HCT116 (cell line): ENCODE measurements at regions not wholly inside any gene's neighbourhood (a gene's known extent, or its start where the extent isn't known, plus 50 kb on each side); places are given as distances from the start of the nearest gene placed in this dataset.

Source experiments
- CBX3 ChIP-seq: IDR thresholded peaks from 2 replicates; pipeline ENCODE4 v1.6.1; 2012; ENCODE audit warnings: low read depth
- CEBPB ChIP-seq: IDR thresholded peaks from 2 replicates; pipeline ENCODE4 v1.6.1; 2012; ENCODE audit warnings: low read depth
- ELF1 ChIP-seq: IDR thresholded peaks from 2 replicates; pipeline ENCODE4 v1.6.1; 2012; ENCODE audit warnings: low read depth, borderline replicate concordance
- EZH2 ChIP-seq: fragments of 200-600 bp; sonication (generic); IDR thresholded peaks from 2 replicates; pipeline ENCODE4 v1.6.1; 2017; ENCODE audit warnings: antibody characterized with exemption, mixed run types
- EZH2phosphoT487 ChIP-seq: fragments of 200-600 bp; IDR thresholded peaks from 2 replicates; pipeline ENCODE4 v1.6.1; 2018; ENCODE audit warnings: antibody characterized with exemption, borderline replicate concordance
- POLR2AphosphoS5 ChIP-seq: IDR thresholded peaks from 2 replicates; pipeline ENCODE4 v1.6.1; 2011; ENCODE audit warnings: mild to moderate bottlenecking, low read depth, low read length, moderate library complexity
- SIN3A ChIP-seq: IDR thresholded peaks from 2 replicates; pipeline ENCODE4 v1.6.1; 2012; ENCODE audit warnings: low read depth
- SP1 ChIP-seq: IDR thresholded peaks from 2 replicates; pipeline ENCODE4 v1.6.1; 2012; ENCODE audit warnings: low read depth
- ZNF274 ChIP-seq: fragments of 200-500 bp; sonication (Bioruptor generic); IDR thresholded peaks from 2 replicates; pipeline ENCODE4 v1.6.1; 2014; ENCODE audit warnings: mild to moderate bottlenecking, low read depth, low read length, inconsistent platforms
- TF ChIP-seq, protein P1 (sequence below), 3 experiments: fragments of 200-600 bp in 1 of 3; sonication (generic) in 1 of 3; IDR thresholded peaks in 2 of 3; conservative IDR thresholded peaks in 1 of 3; 2 replicates each; pipeline ENCODE4 v1.5.1; 2012 to 2017; ENCODE audit warnings: low read depth in 2 of 3, low read length in 2 of 3, antibody characterized with exemption in 1 of 3, borderline replicate concordance in 1 of 3, control low read depth in 1 of 3, mild to moderate bottlenecking in 1 of 3, mixed read lengths in 1 of 3, mixed run types in 1 of 3, moderate library complexity in 1 of 3; ENCODE audit not compliant: insufficient read depth in 1 of 3
- TF ChIP-seq, protein P2 (sequence below): IDR thresholded peaks from 2 replicates; pipeline ENCODE4 v1.6.1; 2012

DNA sequence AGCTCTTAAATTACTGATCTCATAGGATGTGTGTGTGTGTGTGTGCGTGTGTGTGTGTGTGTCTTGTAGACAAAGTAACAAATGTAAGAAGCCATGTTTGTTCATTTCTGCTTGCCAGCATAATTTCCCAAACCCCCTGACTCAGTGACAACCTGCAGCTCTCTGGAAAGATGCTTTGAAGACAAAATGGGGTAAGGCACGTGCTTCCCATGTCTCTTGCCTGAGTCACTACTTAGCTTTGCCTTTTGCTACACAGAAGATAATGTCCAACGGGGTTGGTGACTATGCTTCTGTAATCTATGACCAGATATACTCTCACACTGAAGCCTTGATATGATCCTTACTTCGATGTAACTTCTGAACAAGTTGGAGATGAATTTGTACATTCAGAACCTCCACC lies 332.0 kb downstream of the SLC4A3 start:
- TF ChIP-seq SP1 = no peak
- TF ChIP-seq, protein P1, sequence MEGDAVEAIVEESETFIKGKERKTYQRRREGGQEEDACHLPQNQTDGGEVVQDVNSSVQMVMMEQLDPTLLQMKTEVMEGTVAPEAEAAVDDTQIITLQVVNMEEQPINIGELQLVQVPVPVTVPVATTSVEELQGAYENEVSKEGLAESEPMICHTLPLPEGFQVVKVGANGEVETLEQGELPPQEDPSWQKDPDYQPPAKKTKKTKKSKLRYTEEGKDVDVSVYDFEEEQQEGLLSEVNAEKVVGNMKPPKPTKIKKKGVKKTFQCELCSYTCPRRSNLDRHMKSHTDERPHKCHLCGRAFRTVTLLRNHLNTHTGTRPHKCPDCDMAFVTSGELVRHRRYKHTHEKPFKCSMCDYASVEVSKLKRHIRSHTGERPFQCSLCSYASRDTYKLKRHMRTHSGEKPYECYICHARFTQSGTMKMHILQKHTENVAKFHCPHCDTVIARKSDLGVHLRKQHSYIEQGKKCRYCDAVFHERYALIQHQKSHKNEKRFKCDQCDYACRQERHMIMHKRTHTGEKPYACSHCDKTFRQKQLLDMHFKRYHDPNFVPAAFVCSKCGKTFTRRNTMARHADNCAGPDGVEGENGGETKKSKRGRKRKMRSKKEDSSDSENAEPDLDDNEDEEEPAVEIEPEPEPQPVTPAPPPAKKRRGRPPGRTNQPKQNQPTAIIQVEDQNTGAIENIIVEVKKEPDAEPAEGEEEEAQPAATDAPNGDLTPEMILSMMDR (IDR thresholded peaks at IDR 0.05 in 2 of 3, conservative IDR thresholded peaks at IDR 0.05 in 1 of 3; ENCODE audit: borderline replicate concordance in 1 of 3, insufficient read depth in 1 of 3, low read depth in 2 of 3, low read length in 2 of 3) = no peak
- no peak for TF ChIP-seq ELF1
- no peak for TF ChIP-seq POLR2AphosphoS5
- no peak for TF ChIP-seq CBX3
- no peak for TF ChIP-seq ZNF274
- TF ChIP-seq SIN3A = no peak
- no peak for TF ChIP-seq EZH2phosphoT487
- no peak for TF ChIP-seq EZH2
- TF ChIP-seq, protein P2, sequence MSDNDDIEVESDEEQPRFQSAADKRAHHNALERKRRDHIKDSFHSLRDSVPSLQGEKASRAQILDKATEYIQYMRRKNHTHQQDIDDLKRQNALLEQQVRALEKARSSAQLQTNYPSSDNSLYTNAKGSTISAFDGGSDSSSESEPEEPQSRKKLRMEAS = no peak
- no peak for TF ChIP-seq CEBPB
